ENCODE measurements at regions not wholly inside any gene's neighbourhood (a gene's known extent, or its start where the extent isn't known, plus 50 kb on each side); places are given as distances from the start of the nearest gene placed in this dataset.

DNA sequence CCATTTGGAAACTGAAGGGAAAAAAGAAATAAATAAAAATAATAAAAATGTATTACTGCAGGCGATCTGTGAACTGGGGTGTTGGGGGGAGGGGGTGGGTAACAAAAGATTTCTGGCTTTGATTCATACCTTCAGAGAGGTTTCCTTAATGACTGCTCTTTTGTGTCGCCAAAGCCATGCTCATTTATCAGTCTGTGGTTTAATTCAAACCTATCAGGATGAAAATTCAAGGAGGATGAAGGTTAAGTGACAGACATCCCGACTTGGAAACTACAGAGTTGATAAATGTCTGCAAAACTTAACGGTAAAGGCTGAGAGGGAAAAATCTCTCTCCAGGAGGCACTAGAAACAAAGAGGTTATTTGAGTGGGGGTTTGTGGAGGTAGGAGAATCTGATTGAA, 278.2 kb downstream of the PSAT1 start:
- DNase-seq = no peak
- Histone ChIP-seq H3K27me3 (no peaks in the 10 kb centered on the region), H3K4me1 (peaks cover 0 to 7% (median 3%) of the 10 kb centered on the region in 4 donors), H3K9me3 (no peaks in the 10 kb centered on the region), H3K36me3 (no peaks in the 10 kb centered on the region), H3K4me3 (no peak overlapping the region), H3K27ac (no peak overlapping the region)
- intact Hi-C loops (cut with DNase I; ENCODE audit: low total_unique reads) = no loop called here
- TF ChIP-seq, protein P1, sequence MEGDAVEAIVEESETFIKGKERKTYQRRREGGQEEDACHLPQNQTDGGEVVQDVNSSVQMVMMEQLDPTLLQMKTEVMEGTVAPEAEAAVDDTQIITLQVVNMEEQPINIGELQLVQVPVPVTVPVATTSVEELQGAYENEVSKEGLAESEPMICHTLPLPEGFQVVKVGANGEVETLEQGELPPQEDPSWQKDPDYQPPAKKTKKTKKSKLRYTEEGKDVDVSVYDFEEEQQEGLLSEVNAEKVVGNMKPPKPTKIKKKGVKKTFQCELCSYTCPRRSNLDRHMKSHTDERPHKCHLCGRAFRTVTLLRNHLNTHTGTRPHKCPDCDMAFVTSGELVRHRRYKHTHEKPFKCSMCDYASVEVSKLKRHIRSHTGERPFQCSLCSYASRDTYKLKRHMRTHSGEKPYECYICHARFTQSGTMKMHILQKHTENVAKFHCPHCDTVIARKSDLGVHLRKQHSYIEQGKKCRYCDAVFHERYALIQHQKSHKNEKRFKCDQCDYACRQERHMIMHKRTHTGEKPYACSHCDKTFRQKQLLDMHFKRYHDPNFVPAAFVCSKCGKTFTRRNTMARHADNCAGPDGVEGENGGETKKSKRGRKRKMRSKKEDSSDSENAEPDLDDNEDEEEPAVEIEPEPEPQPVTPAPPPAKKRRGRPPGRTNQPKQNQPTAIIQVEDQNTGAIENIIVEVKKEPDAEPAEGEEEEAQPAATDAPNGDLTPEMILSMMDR (IDR thresholded peaks at IDR 0.05) = no peak

DNA sequence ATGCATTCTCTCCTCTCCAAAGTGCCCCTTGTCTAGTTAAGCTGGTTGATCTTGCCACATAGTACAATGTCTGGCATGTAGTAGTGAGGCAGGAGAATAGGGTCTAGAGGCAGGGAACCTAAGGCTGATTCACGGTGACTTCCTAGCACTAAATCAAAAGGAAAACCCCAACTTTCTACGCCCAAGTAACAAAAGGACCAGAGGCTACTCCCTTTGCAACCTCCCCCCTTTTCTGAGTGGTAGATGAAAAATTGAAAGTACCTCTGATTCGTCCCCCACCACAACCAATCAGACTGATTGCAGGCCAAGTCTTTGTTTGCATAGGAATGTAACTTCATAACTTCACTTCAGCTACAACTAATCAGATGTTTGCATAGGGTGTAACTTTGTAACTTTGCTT, 278.8 kb downstream of the PSAT1 start:
- Histone ChIP-seq H3K27me3 (no peaks in the 10 kb centered on the region), H3K4me1 (peaks cover 0 to 7% (median 3%) of the 10 kb centered on the region in 4 donors), H3K9me3 (no peaks in the 10 kb centered on the region), H3K36me3 (no peaks in the 10 kb centered on the region), H3K27ac (no peak overlapping the region), H3K4me3 (no peak overlapping the region)
- intact Hi-C loops (cut with DNase I; ENCODE audit: low total_unique reads) = no loop called here
- TF ChIP-seq, protein P1 (IDR thresholded peaks at IDR 0.05) = no peak
- DNase-seq = no peak

GRCh38 chr9:78577156-78577906, 280.4 kb downstream of the PSAT1 start:
- Histone ChIP-seq H3K36me3 (no peaks in the 10 kb centered on the region), H3K4me3 (no peak overlapping the region), H3K4me1 (peaks cover 0 to 7% (median 3%) of the 10 kb centered on the region in 4 donors), H3K27me3 (no peaks in the 10 kb centered on the region), H3K9me3 (no peaks in the 10 kb centered on the region), H3K27ac (no peak overlapping the region)
- intact Hi-C loops (cut with DNase I; ENCODE audit: low total_unique reads) = no loop called here
- TF ChIP-seq, protein P1 (IDR thresholded peaks at IDR 0.05) = no peak
- no peak for DNase-seq

GRCh38 chr9:78578072-78578471, 281.1 kb downstream of the PSAT1 start:
- H3K4me1 ChIP-seq = peaks cover 0 to 4% (median 2%) of the 10 kb centered on the region in 4 donors
- no peak overlapping the region for H3K4me3 ChIP-seq
- DNase-seq = no peak
- H3K9me3 ChIP-seq = no peaks in the 10 kb centered on the region
- no peaks in the 10 kb centered on the region for H3K36me3 ChIP-seq
- intact Hi-C loops (cut with DNase I; ENCODE audit: low total_unique reads) = no loop called here
- TF ChIP-seq, protein P1 (IDR thresholded peaks at IDR 0.05) = no peak
- H3K27ac ChIP-seq = no peak overlapping the region
- H3K27me3 ChIP-seq = peaks cover 0 to 3% of the 10 kb centered on the region in 2 donors

- Histone ChIP-seq H3K27me3 (peaks cover 0 to 3% of the 10 kb centered on the region in 2 donors), H3K4me3 (no peak overlapping the region), H3K4me1 (no peaks in the 10 kb centered on the region), H3K27ac (no peak overlapping the region), H3K9me3 (no peaks in the 10 kb centered on the region), H3K36me3 (no peaks in the 10 kb centered on the region)
- TF ChIP-seq, protein P1 (IDR thresholded peaks at IDR 0.05) = no peak
- no peak for DNase-seq
- intact Hi-C loops (cut with DNase I; ENCODE audit: low total_unique reads) = no loop called here
Measured at GRCh38 chr9:78582821-78583220, 285.9 kb downstream of the PSAT1 start.
